ENCODE measurements at regions not wholly inside any gene's neighbourhood (a gene's known extent, or its start where the extent isn't known, plus 50 kb on each side); places are given as distances from the start of the nearest gene placed in this dataset.

DNA sequence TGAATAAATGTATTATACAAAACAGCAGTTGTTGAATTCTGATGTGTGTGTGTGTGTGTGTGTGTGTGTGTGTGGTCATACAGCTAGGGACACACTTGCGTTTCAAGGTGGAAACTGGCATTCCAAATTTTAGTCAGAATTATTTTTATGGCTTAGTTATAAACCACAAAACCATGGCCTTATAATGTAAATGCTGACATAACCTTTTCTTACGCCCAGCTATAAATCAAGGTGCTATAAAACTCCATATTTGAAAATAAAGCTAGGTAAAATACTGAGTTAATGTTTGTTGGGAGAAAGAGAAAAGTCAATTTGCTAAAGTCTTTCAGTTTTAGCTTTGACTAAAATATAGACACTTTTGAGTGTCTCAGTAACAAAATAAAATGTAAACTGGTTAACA, 345.1 kb upstream of the NR3C2 start:
- no peaks in the 10 kb centered on the region for H4K20me1 ChIP-seq
- H3K4me1 ChIP-seq, result no peaks in the 10 kb centered on the region
- no peaks in the 10 kb centered on the region for H3K27me3 ChIP-seq
- no peak overlapping the region for H3K27ac ChIP-seq
- H3K4me3 ChIP-seq, result no peak overlapping the region
- H3K9ac ChIP-seq, result no peak overlapping the region
- no peak overlapping the region for H3K4me2 ChIP-seq
- H3K36me3 ChIP-seq, result no peaks in the 10 kb centered on the region
- TF ChIP-seq Cebpa-rat (IDR thresholded peaks at IDR 0.05), result no peak
- no peaks in the 10 kb centered on the region for H3K9me3 ChIP-seq (replicated peaks in 1 of 11)

DNA sequence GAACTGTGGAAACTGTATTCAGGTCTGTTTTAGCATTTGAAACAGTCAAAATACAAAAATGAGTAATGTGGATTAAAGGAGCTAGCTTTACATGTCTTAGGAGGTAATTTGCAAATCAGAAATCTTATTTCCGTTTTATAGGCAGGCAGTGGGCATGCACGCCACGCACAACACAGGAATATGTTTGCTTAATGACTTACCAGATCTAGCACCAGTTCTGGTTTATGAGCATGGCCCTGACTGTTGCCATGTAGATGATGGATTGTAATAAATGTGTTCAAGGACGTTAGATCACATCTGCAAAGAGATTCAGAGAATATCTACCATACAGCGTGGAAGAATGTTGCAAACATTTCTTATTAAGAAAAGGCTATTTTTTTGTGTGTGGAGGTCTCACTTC, 344.5 kb upstream of the NR3C2 start:
- no peaks in the 10 kb centered on the region for H3K36me3 ChIP-seq
- H3K9me3 ChIP-seq (replicated peaks in 1 of 11), result no peaks in the 10 kb centered on the region
- H3K9ac ChIP-seq, result no peak overlapping the region
- H3K4me2 ChIP-seq, result no peak overlapping the region
- H3K4me1 ChIP-seq, result no peaks in the 10 kb centered on the region
- no peak overlapping the region for H3K4me3 ChIP-seq
- H4K20me1 ChIP-seq, result no peaks in the 10 kb centered on the region
- TF ChIP-seq Cebpa-rat (IDR thresholded peaks at IDR 0.05), result no peak
- H3K27ac ChIP-seq, result no peak overlapping the region
- no peaks in the 10 kb centered on the region for H3K27me3 ChIP-seq

DNA sequence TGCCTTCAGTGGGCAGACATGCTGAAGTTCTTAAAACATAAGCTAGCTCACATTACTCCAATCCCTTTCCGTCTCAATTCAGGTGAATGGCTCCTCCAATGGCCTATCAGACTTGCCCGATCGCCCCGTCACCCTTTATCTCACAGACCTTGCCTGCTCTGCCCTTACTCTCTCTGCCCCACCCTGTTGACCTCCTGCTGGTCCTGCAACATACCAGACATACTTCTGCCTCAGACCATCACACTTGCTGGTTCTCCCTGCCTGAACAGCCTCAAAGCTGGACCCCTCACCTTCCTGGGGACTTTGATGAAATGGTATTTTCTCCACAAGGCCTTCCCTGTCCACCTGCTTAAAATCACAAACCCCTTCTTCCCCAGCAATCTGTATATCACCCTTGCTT, 340.1 kb upstream of the NR3C2 start:
- Histone ChIP-seq H3K36me3 (no peaks in the 10 kb centered on the region), H3K4me3 (no peak overlapping the region), H3K27ac (no peak overlapping the region), H3K4me1 (no peaks in the 10 kb centered on the region), H3K4me2 (no peak overlapping the region), H3K27me3 (no peaks in the 10 kb centered on the region), H3K9ac (no peak overlapping the region), H3K9me3 (replicated peaks in 1 of 11) (peaks cover 0 to 6% (median 0%) of the 10 kb centered on the region in 11 experiments; a peak in 2 of 22 replicates), H4K20me1 (no peaks in the 10 kb centered on the region)
- TF ChIP-seq Cebpa-rat (IDR thresholded peaks at IDR 0.05), result no peak

DNA sequence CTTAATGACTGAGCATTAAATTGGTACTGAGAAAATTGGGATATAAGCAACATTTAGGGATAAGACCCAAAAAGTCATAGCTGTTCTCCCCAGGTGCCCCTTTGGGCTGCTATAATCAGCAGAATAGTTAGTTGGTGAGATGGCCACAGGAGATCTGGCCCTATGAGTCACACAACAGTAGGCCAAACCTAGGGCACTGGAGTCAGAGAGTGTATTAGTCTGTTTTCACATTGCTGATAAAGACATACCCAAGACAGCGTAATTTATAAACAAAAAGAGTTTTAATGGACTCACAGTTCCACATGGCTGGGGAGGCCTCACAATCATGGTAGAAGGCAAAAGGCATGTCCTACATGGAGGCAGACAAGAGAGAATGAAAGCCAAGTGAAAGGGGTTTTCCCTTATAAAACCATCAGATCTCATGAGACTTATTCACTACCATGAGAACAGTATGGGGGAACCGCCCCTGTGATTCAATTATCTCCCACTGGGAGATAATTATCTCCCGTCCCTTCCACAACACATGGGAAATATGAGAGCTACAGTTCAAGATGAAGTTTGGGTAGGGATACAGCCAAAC, 338.3 kb upstream of the NR3C2 start:
- Histone ChIP-seq H4K20me1 (no peaks in the 10 kb centered on the region), H3K9me3 (replicated peaks in 1 of 11) (peaks cover 0 to 6% (median 0%) of the 10 kb centered on the region in 11 experiments; a peak in 2 of 22 replicates), H3K27ac (no peak overlapping the region), H3K9ac (no peak overlapping the region), H3K36me3 (no peaks in the 10 kb centered on the region), H3K4me3 (no peak overlapping the region), H3K4me1 (no peaks in the 10 kb centered on the region), H3K27me3 (no peaks in the 10 kb centered on the region), H3K4me2 (no peak overlapping the region)
- no peak for TF ChIP-seq Cebpa-rat (IDR thresholded peaks at IDR 0.05)

DNA sequence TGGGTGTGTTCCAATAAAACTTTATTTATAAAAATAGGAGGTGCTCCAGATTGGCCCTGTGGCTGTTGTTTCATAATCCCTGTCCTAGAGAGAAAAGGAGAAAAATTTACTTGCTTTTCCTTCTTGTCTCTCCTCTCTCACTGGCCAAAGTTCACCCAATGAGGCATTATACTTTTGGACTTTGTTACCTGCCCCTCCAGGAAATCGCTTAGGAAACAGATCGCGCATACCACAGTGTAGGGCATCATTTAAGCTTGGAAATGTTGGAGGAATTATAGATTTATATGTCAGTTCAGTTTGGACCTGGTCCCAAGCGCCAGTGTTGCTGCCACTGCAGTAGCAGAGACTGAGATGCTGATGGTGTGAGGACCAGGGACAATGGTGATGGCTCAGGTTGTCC, 337.6 kb upstream of the NR3C2 start:
- no peak overlapping the region for H3K4me3 ChIP-seq
- H3K27ac ChIP-seq, result no peak overlapping the region
- no peak overlapping the region for H3K9ac ChIP-seq
- H3K9me3 ChIP-seq (replicated peaks in 1 of 11), result peaks cover 0 to 6% (median 0%) of the 10 kb centered on the region in 11 experiments; a peak in 2 of 22 replicates
- TF ChIP-seq Cebpa-rat (IDR thresholded peaks at IDR 0.05), result no peak
- H3K27me3 ChIP-seq, result no peaks in the 10 kb centered on the region
- no peaks in the 10 kb centered on the region for H4K20me1 ChIP-seq
- no peaks in the 10 kb centered on the region for H3K4me1 ChIP-seq
- H3K4me2 ChIP-seq, result no peak overlapping the region
- H3K36me3 ChIP-seq, result no peaks in the 10 kb centered on the region

DNA sequence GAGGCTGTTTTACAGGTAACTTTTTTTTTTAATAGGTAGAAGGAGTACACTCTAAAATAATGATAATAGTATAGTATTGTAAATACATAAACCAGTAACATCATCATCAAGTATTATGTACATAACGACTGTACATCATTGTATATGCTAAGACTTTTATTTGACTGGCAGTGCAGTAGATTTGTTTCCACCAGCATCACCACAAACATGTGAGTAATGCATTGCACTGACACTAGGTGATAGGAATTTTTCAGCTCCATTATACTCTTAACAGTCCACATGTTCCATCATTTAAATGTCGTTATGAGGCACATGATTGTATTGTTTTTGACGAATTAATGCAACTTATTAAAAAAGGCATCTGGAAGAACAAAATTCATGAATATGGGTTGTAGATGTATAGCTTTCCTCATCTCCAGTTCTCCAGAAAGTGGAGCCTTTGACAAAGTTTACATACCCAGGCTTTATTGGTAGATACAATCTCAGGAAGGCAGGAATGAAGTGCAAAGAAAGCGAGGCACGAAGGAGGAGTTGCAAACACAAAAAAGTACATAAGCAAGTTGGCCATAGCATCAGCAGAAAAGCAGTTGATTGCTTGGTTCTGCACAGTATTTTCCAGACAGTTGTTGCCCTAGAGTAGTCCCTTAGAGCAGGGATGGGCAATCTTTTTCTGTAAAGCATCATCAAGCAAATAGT, 336.9 kb upstream of the NR3C2 start:
- Histone ChIP-seq H4K20me1 (no peaks in the 10 kb centered on the region), H3K9me3 (replicated peaks in 1 of 11) (peaks cover 0 to 6% (median 0%) of the 10 kb centered on the region in 11 experiments; a peak in 2 of 22 replicates), H3K4me1 (no peaks in the 10 kb centered on the region), H3K27me3 (no peaks in the 10 kb centered on the region), H3K9ac (no peak overlapping the region), H3K27ac (no peak overlapping the region), H3K36me3 (no peaks in the 10 kb centered on the region), H3K4me3 (no peak overlapping the region), H3K4me2 (no peak overlapping the region)
- no peak for TF ChIP-seq Cebpa-rat (IDR thresholded peaks at IDR 0.05)

DNA sequence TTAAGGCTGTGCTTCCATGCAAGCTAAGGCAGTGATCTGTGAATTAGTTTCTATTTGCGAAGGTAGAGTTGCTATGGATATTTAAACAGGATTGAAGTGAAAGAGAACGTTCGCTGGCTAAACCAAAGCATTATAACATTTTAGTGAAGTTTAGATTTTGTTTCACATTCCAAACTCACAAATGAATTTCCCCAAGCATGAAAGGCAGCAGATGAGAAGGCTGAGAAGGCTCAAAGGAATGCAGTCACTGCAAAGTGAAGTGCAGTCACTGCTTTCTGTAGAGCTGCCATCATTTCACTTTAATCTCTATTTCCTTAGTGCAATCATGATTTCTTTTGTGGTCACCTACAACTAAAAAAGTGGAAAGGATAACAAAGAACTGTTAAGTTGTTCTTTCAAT, 334.7 kb upstream of the NR3C2 start:
- Histone ChIP-seq H3K27ac (no peak overlapping the region), H3K9ac (no peak overlapping the region), H3K27me3 (no peaks in the 10 kb centered on the region), H3K9me3 (replicated peaks in 1 of 11) (peaks cover 0 to 6% (median 0%) of the 10 kb centered on the region in 11 experiments; a peak in 2 of 22 replicates), H3K4me3 (no peak overlapping the region), H3K36me3 (no peaks in the 10 kb centered on the region), H4K20me1 (no peaks in the 10 kb centered on the region), H3K4me1 (no peaks in the 10 kb centered on the region), H3K4me2 (no peak overlapping the region)
- TF ChIP-seq Cebpa-rat (IDR thresholded peaks at IDR 0.05), result no peak

DNA sequence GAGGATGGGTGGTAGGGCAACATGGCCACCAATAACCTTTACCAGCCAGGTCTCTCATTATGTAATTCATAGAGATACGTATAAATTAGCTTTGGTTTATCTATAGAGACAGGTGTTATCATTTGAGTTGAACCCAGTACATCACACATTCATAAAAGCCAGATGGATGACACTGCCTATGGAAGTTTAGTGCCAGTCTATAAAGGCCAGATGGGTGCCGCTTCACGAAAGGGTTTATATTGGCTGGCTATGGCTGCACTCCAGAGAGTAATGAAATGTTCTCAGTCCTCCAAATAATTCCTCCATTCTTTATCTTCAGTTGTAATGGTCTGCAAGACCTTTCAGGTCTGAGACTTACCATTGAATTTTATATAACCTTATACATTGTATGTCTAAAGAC, 331.9 kb upstream of the NR3C2 start:
- H3K27ac ChIP-seq, result no peak overlapping the region

DNA sequence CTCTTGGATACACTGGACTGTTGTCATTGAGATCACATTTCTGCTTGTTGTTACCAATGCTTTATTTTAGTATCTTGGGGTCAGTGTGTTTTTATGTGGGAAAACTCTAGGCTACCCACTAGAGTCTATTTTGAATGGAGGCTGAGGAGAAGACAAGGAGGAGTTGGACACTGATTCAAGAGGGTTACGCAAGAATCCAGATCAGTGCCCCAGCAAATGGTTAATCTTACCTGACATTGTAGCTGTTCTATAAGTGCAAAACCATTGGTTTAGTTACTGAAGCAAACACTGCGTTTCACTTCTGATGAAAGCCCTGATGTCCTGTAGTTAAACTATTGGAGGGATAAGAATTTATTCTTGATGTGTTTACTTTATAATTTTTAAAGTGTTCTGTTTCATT, 331.1 kb upstream of the NR3C2 start:
- H3K36me3 ChIP-seq, result no peaks in the 10 kb centered on the region
- no peak overlapping the region for H3K4me2 ChIP-seq
- no peaks in the 10 kb centered on the region for H3K9me3 ChIP-seq (replicated peaks in 1 of 11)
- H3K4me1 ChIP-seq, result no peaks in the 10 kb centered on the region
- TF ChIP-seq Cebpa-rat (IDR thresholded peaks at IDR 0.05), result peak in 3 of 11 experiments; percentile 11 to 46 (median 15); a peak in 1 of 22 replicates
- no peak overlapping the region for H3K9ac ChIP-seq
- H3K4me3 ChIP-seq, result no peak overlapping the region
- H3K27me3 ChIP-seq, result no peaks in the 10 kb centered on the region
- no peaks in the 10 kb centered on the region for H4K20me1 ChIP-seq
- H3K27ac ChIP-seq, result no peak overlapping the region

More for the DNA sequence above, 331.9 kb upstream of the NR3C2 start:
- no peaks in the 10 kb centered on the region for H4K20me1 ChIP-seq
- TF ChIP-seq Cebpa-rat (IDR thresholded peaks at IDR 0.05), result no peak
- no peaks in the 10 kb centered on the region for H3K4me1 ChIP-seq
- no peak overlapping the region for H3K9ac ChIP-seq
- H3K4me2 ChIP-seq, result no peak overlapping the region
- no peak overlapping the region for H3K4me3 ChIP-seq
- H3K9me3 ChIP-seq (replicated peaks in 1 of 11), result no peaks in the 10 kb centered on the region
- no peaks in the 10 kb centered on the region for H3K36me3 ChIP-seq
- no peaks in the 10 kb centered on the region for H3K27me3 ChIP-seq

DNA sequence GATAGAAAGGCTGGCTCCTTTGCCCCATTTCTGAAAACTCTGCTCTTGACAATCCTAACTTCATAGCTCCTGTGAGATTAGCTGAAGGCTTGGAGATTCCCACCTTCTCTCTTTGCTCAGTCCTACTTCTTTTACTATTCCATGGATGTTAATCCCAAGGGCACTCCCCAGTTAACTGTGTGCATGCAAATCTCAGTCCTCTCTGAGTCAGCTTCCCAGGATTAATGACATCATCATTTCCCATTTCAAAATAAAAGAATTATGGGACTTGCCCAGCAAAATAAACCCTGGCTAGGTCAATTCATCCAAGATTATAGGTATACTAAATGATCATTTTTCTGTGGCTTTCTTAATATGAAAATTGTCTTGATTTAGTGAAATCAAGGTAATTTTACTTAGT, 328.6 kb upstream of the NR3C2 start:
- Histone ChIP-seq H3K4me3 (no peak overlapping the region), H4K20me1 (no peaks in the 10 kb centered on the region), H3K36me3 (no peaks in the 10 kb centered on the region), H3K27me3 (no peaks in the 10 kb centered on the region), H3K9ac (no peak overlapping the region), H3K4me2 (no peak overlapping the region), H3K27ac (no peak overlapping the region), H3K4me1 (no peaks in the 10 kb centered on the region), H3K9me3 (replicated peaks in 1 of 11) (no peaks in the 10 kb centered on the region)
- TF ChIP-seq Cebpa-rat (IDR thresholded peaks at IDR 0.05), result no peak
